GM12878 (cell line): ENCODE measurements at regions not wholly inside any gene's neighbourhood (a gene's known extent, or its start where the extent isn't known, plus 50 kb on each side); places are given as distances from the start of the nearest gene placed in this dataset.

Experiments
- ATAC-seq: fragments of 200-7000 bp; cut with Tn5 transposase; 3 replicates; pipeline ENCODE4 v1.9.1; 2020; ENCODE audit warnings: mild to moderate bottlenecking, moderate library complexity
- BruUV-seq: library from RNA; stranded (reverse); fragments of 400-500 nt; replicated peaks from 2 replicates; lab custom pipeline; 2021; lab: Mats Ljungman, UMichigan
- CTCF ChIA-PET: fragments of 300-600 bp; sonication (Branson Sonifier 250); formaldehyde crosslinking; extraction: SDS; loops from one replicate; lab custom pipeline; 2021; ENCODE audit warnings: inconsistent platforms; lab: Yijun Ruan, JAX
- POLR2A ChIA-PET: fragments of 350-600 bp; formaldehyde crosslinking; extraction: SDS; loops from one replicate; lab custom pipeline; 2021; ENCODE audit warnings: inconsistent platforms; lab: Charles Lee
- RAD21 ChIA-PET: fragments of 300-600 bp; sonication (Branson Sonifier 250); formaldehyde crosslinking; loops from one replicate; lab custom pipeline; 2023; ENCODE audit warnings: antibody characterized with exemption; ENCODE audit not compliant: unreplicated experiment; lab: Charles Lee
- SMC1A ChIA-PET: fragments of 300-600 bp; sonication (Branson Sonifier 250); formaldehyde crosslinking; loops from one replicate; lab custom pipeline; 2023; ENCODE audit not compliant: unreplicated experiment, uncharacterized antibody; lab: Charles Lee
- DNase-seq: peaks from one replicate; pipeline ENCODE4 v3.0.0-alpha.2; 2011; ENCODE audit warnings: low read depth, low spot score
- FAIRE-seq: peaks from 3 replicates; lab custom pipeline; 2011; peaks lifted over from hg19 to GRCh38; lab: Jason Lieb, UNC
- H2AFZ ChIP-seq: 2 replicates; pipeline ENCODE4 v1.6.0; 2011; ENCODE audit warnings: low read depth, low read length, control low read depth; ENCODE audit not compliant: control insufficient read depth
- H3K27ac ChIP-seq: 2 replicates; pipeline ENCODE4 v1.5.1; 2011; ENCODE audit warnings: control low read depth; ENCODE audit not compliant: control insufficient read depth, insufficient read depth
- H3K27me3 ChIP-seq, 2 experiments: replicated peaks in 1 of 2; 2 replicates each; pipeline versions ENCODE4 v1.6.0 to v1.6.1; 2011; ENCODE audit warnings: low read length in 1 of 2; ENCODE audit not compliant: control insufficient read depth in 2 of 2, insufficient read depth in 2 of 2
- H3K36me3 ChIP-seq, 2 experiments: 2 replicates each; pipeline ENCODE4 v1.5.1; 2011; ENCODE audit warnings: low read length in 1 of 2; ENCODE audit not compliant: control insufficient read depth in 2 of 2, insufficient read depth in 2 of 2
- H3K4me1 ChIP-seq: 2 replicates; pipeline ENCODE4 v1.6.1; 2011; ENCODE audit warnings: mild to moderate bottlenecking, low read length, moderate library complexity, mixed read lengths; ENCODE audit not compliant: control insufficient read depth, insufficient read depth
- H3K4me2 ChIP-seq: 2 replicates; pipeline ENCODE4 v1.6.0; 2011; ENCODE audit warnings: control low read depth; ENCODE audit not compliant: control insufficient read depth, insufficient read depth
- H3K4me3 ChIP-seq: fragments of 200-600 bp; sonication (generic); 2 replicates; pipeline ENCODE4 v1.5.1; 2016
- H3K79me2 ChIP-seq: 2 replicates; pipeline ENCODE4 v1.6.0; 2011; ENCODE audit warnings: low read length; ENCODE audit not compliant: control insufficient read depth, insufficient read depth
- H3K9ac ChIP-seq: 2 replicates; pipeline ENCODE4 v1.8.0; 2011; ENCODE audit warnings: low read length, control low read depth, mixed read lengths; ENCODE audit not compliant: control insufficient read depth, insufficient read depth
- H3K9me3 ChIP-seq: replicated peaks from 3 replicates; pipeline ENCODE4 v1.5.1; 2011; ENCODE audit warnings: mild to moderate bottlenecking, low read length; ENCODE audit not compliant: control insufficient read depth, insufficient read depth
- H4K20me1 ChIP-seq: 2 replicates; pipeline ENCODE4 v1.6.0; 2011; ENCODE audit not compliant: control insufficient read depth, insufficient read depth
- DPF2 ChIP-seq: fragments of 450-650 bp; IDR thresholded peaks from 2 replicates; pipeline ENCODE4 v1.6.1; 2017; ENCODE audit warnings: mild to moderate bottlenecking
- GATAD2B ChIP-seq: fragments of 450-650 bp; conservative IDR thresholded peaks from 2 replicates; pipeline ENCODE4 v1.6.1; 2017; ENCODE audit warnings: low read depth, mild to moderate bottlenecking, moderate library complexity
- IRF3 ChIP-seq: fragments of 450-650 bp; IDR thresholded peaks from 2 replicates; pipeline ENCODE4 v1.6.1; 2014; ENCODE audit warnings: mild to moderate bottlenecking
- IRF4 ChIP-seq: IDR thresholded peaks from 2 replicates; pipeline ENCODE4 v1.6.1; 2011; ENCODE audit warnings: low read depth, low read length
- MEF2B ChIP-seq: fragments of 450-650 bp; IDR thresholded peaks from 2 replicates; pipeline ENCODE4 v1.6.1; 2018; ENCODE audit warnings: mild to moderate bottlenecking, moderate library complexity; ENCODE audit not compliant: partially characterized antibody, poor library complexity, severe bottlenecking
- POLR2A ChIP-seq: IDR thresholded peaks from 2 replicates; pipeline ENCODE4 v1.6.1; 2011; ENCODE audit warnings: low read depth, mild to moderate bottlenecking, low read length
- RELB ChIP-seq: fragments of 450-650 bp; IDR thresholded peaks from 2 replicates; pipeline ENCODE4 v1.6.1; 2017; ENCODE audit warnings: low read depth, mild to moderate bottlenecking, moderate library complexity
- WRNIP1 ChIP-seq: IDR thresholded peaks from 2 replicates; pipeline ENCODE4 v1.6.1; 2011; ENCODE audit warnings: low read depth, low read length, improper control_type of control experiment, borderline replicate concordance
- ZZZ3 ChIP-seq: IDR thresholded peaks from 2 replicates; pipeline ENCODE4 v1.6.1; 2011; ENCODE audit warnings: low read depth; ENCODE audit not compliant: control insufficient read depth, insufficient read length
- WGBS: methylation state at CpG from one replicate; pipeline ENCODE4 v1.1.6; 2016; ENCODE audit warnings: low lambda C conversion rate; ENCODE audit not compliant: insufficient replicate concordance, insufficient coverage; ENCODE audit errors: missing lambda C conversion rate; 5-methylcytosine and 5-hydroxymethylcytosine counted together
- in situ Hi-C: fragments of 300-500 bp; cut with MboI; formaldehyde crosslinking; loops from 9 replicates; pipeline ENCODE4 v1.14.3; 2018; ENCODE audit warnings: mixed read lengths
- intact Hi-C: fragments of 100-400 bp; cut with micrococcal nuclease; formaldehyde crosslinking; loops from one replicate; pipeline ENCODE4 v1.14.2; 2022; ENCODE audit not compliant: unreplicated experiment

GRCh38 chr2:176407706-176408105 lies 138.5 kb downstream of the MTX2 start:
- TF ChIP-seq IRF3 = no peak
- TF ChIP-seq DPF2 = no peak
- TF ChIP-seq, all 136 proteins: peak for 0
- Histone ChIP-seq H3K4me3 (no peak overlapping the region), H3K4me2 (no peak overlapping the region), H4K20me1 (no peaks in the 10 kb centered on the region), H3K36me3 (no peaks in the 10 kb centered on the region), H3K9ac (no peak overlapping the region), H2AFZ (no peak overlapping the region), H3K27me3 (no peaks in the 10 kb centered on the region), H3K9me3 (no peaks in the 10 kb centered on the region), H3K79me2 (no peaks in the 10 kb centered on the region), H3K4me1 (no peaks in the 10 kb centered on the region), H3K27ac (no peak overlapping the region)
- ATAC-seq (no peak), FAIRE-seq (no peak), DNase-seq (no peak)
- ChIA-PET POLR2A (no interaction called here), RAD21 (no interaction called here), SMC1A (interaction anchor here (0.7 kb wide), 1 partner anchor 9 kb away, joined by 3 read pairs; no protein-coding TSS in a partner anchor), CTCF (interaction anchor here (1.2 kb wide), 1 partner anchor 9 kb away, joined by 4 read pairs; no protein-coding TSS in a partner anchor)
- no TSS peak for BruUV-seq
- in situ Hi-C loops (no loop called here), intact Hi-C loops (loop anchor here (1.0 kb wide), 1 partner anchor 8 kb away; no protein-coding TSS in a partner anchor)

- Histone ChIP-seq H3K9ac (no peak overlapping the region), H3K27me3 (no peaks in the 10 kb centered on the region), H3K79me2 (no peaks in the 10 kb centered on the region)
- no peak for DNase-seq
- CTCF ChIA-PET = no interaction called here
- BruUV-seq = no TSS peak
- TF ChIP-seq MEF2B = no peak
- TF ChIP-seq ZZZ3 = no peak
- TF ChIP-seq POLR2A = no peak
- no peak for TF ChIP-seq IRF4
- TF ChIP-seq GATAD2B = no peak
- TF ChIP-seq RELB = no peak
- TF ChIP-seq WRNIP1 = no peak
- TF ChIP-seq, all 136 proteins: peak for 0
- Histone ChIP-seq H3K4me1 (no peaks in the 10 kb centered on the region), H4K20me1 (no peaks in the 10 kb centered on the region), H2AFZ (no peak overlapping the region), H3K4me3 (no peak overlapping the region), H3K9me3 (no peaks in the 10 kb centered on the region), H3K27ac (no peak overlapping the region), H3K4me2 (no peak overlapping the region), H3K36me3 (no peaks in the 10 kb centered on the region)
- SMC1A ChIA-PET = interaction anchor here (0.7 kb wide), 1 partner anchor 45 kb away, joined by 3 read pairs; no protein-coding TSS in a partner anchor
- POLR2A ChIA-PET = no interaction called here
- ATAC-seq = no peak
- FAIRE-seq = no peak
- RAD21 ChIA-PET = no interaction called here
- intact Hi-C loops (no loop called here), in situ Hi-C loops (no loop called here)
- WGBS = 50% methylated on average over 2 of the region's 2 CpGs
Observed at GRCh38 chr2:176409671-176410070, 140.4 kb downstream of the MTX2 start.
